NOMO-1 (cell line): ENCODE measurements at regions not wholly inside any gene's neighbourhood (a gene's known extent, or its start where the extent isn't known, plus 50 kb on each side); places are given as distances from the start of the nearest gene placed in this dataset.
"Not testable (repeated sequence)": the region's sequence is repeated elsewhere in the genome, so short reads cannot be mapped to it uniquely, and the experiment has no call there.

Experiments
- DNase-seq, 2 experiments: peaks; one replicate each; lab custom pipeline; 2025; ENCODE audit not compliant: unreplicated experiment in 2 of 2; lab: John Stamatoyannopoulos, UW

GRCh38 chr11:15685306-15685705 is 570.6 kb downstream of the INSC start:
- DNase-seq, result no peak

- DNase-seq, result not testable (repeated sequence)
These were observed 571.5 kb downstream of the INSC start for GRCh38 chr11:15686259-15686658.

- no peak for DNase-seq
These were observed 572.6 kb downstream of the INSC start for GRCh38 chr11:15687342-15687741.

GRCh38 chr11:15688351-15688792 is 573.6 kb downstream of the INSC start:
- DNase-seq, result no peak

GRCh38 chr11:15690320-15690719 is 575.6 kb downstream of the INSC start:
- no peak for DNase-seq

- no peak for DNase-seq
These were observed 578.0 kb downstream of the INSC start for GRCh38 chr11:15692739-15693138.

- no peak for DNase-seq
These were observed 580.5 kb downstream of the INSC start for GRCh38 chr11:15695096-15695721.

GRCh38 chr11:15696069-15696468 is 581.3 kb downstream of the INSC start:
- no peak for DNase-seq

GRCh38 chr11:15697437-15698236 is 582.9 kb downstream of the INSC start:
- no peak for DNase-seq

- no peak for DNase-seq
These were observed 584.1 kb downstream of the INSC start for GRCh38 chr11:15698855-15699254.

GRCh38 chr11:15699978-15700377 is 585.3 kb downstream of the INSC start:
- DNase-seq, result no peak

GRCh38 chr11:15700456-15700855 is 585.7 kb downstream of the INSC start:
- no peak for DNase-seq

- DNase-seq, result no peak
These were observed 589.3 kb downstream of the INSC start for GRCh38 chr11:15704064-15704463.

GRCh38 chr11:15704556-15704955 is 589.8 kb downstream of the INSC start:
- no peak for DNase-seq

GRCh38 chr11:15705891-15706290 is 591.2 kb downstream of the INSC start:
- DNase-seq, result no peak

GRCh38 chr11:15707194-15707593 is 592.5 kb downstream of the INSC start:
- DNase-seq, result no peak

- DNase-seq, result no peak
These were observed 593.2 kb downstream of the INSC start for GRCh38 chr11:15707971-15708370.

GRCh38 chr11:15710580-15711275 is 596.0 kb downstream of the INSC start:
- DNase-seq, result no peak

- no peak for DNase-seq
These were observed 596.6 kb downstream of the INSC start for GRCh38 chr11:15711311-15711710.

GRCh38 chr11:15714641-15715399 is 600.1 kb downstream of the INSC start:
- no peak for DNase-seq

GRCh38 chr11:15716550-15716949 is 601.8 kb downstream of the INSC start:
- no peak for DNase-seq
